Astrocyte (in vitro differentiated cells and primary cell): ENCODE measurements at regions not wholly inside any gene's neighbourhood (a gene's known extent, or its start where the extent isn't known, plus 50 kb on each side); places are given as distances from the start of the nearest gene placed in this dataset.

Experiments
- DNase-seq: peaks from one replicate; pipeline ENCODE4 v3.0.0-alpha.2; 2010; ENCODE audit warnings: low read depth
- FAIRE-seq: peaks from 2 replicates; lab custom pipeline; 2011; peaks lifted over from hg19 to GRCh38; lab: Jason Lieb, UNC
- H2AFZ ChIP-seq: 2 replicates; pipeline ENCODE4 v1.6.0; 2012; ENCODE audit warnings: low read depth, low read length, inconsistent platforms
- H3K27ac ChIP-seq: 2 replicates; pipeline ENCODE4 v1.5.1; 2011; ENCODE audit warnings: low read depth, low read length, inconsistent platforms
- H3K27me3 ChIP-seq: 2 replicates; pipeline ENCODE4 v1.6.0; 2011; ENCODE audit warnings: low read length, inconsistent platforms; ENCODE audit not compliant: insufficient read depth
- H3K36me3 ChIP-seq: 2 replicates; pipeline ENCODE4 v1.5.1; 2011; ENCODE audit warnings: low read length, inconsistent platforms; ENCODE audit not compliant: insufficient read depth
- H3K4me1 ChIP-seq: 2 replicates; pipeline ENCODE4 v1.5.1; 2011; ENCODE audit warnings: low read length, inconsistent platforms; ENCODE audit not compliant: insufficient read depth
- H3K4me2 ChIP-seq: 2 replicates; pipeline ENCODE4 v1.6.0; 2012; ENCODE audit warnings: low read length, inconsistent platforms
- H3K4me3 ChIP-seq: 2 replicates; pipeline ENCODE4 v1.5.1; 2011; ENCODE audit warnings: low read depth, mild to moderate bottlenecking, low read length, inconsistent platforms; ENCODE audit not compliant: insufficient read depth
- H3K79me2 ChIP-seq: 2 replicates; pipeline ENCODE4 v1.6.0; 2012; ENCODE audit warnings: mild to moderate bottlenecking, low read length, inconsistent platforms; ENCODE audit not compliant: insufficient read depth
- H3K9ac ChIP-seq: 2 replicates; pipeline ENCODE4 v1.6.0; 2012; ENCODE audit warnings: mild to moderate bottlenecking, low read length, inconsistent platforms
- H3K9me3 ChIP-seq: 2 replicates; pipeline ENCODE4 v1.5.1; 2012; ENCODE audit warnings: low read depth, mild to moderate bottlenecking, low read length, inconsistent platforms; ENCODE audit not compliant: insufficient read depth
- H4K20me1 ChIP-seq: 2 replicates; pipeline ENCODE4 v1.6.0; 2012; ENCODE audit warnings: low read length, inconsistent platforms; ENCODE audit not compliant: insufficient read depth
- H3K27ac Mint-ChIP-seq: one replicate; pipeline ENCODE4 v1.8.0; 2021; ENCODE audit warnings: mild to moderate bottlenecking, mixed read lengths; ENCODE audit not compliant: unreplicated experiment
- H3K27me3 Mint-ChIP-seq: one replicate; pipeline ENCODE4 v1.8.0; 2021; ENCODE audit warnings: low read depth, mixed read lengths; ENCODE audit not compliant: unreplicated experiment
- H3K36me3 Mint-ChIP-seq: one replicate; pipeline ENCODE4 v1.8.0; 2021; ENCODE audit warnings: low read depth, mixed read lengths; ENCODE audit not compliant: unreplicated experiment
- H3K4me1 Mint-ChIP-seq: one replicate; pipeline ENCODE4 v1.8.0; 2021; ENCODE audit warnings: low read depth, mixed read lengths; ENCODE audit not compliant: unreplicated experiment
- H3K4me3 Mint-ChIP-seq: one replicate; pipeline ENCODE4 v1.8.0; 2021; ENCODE audit warnings: mild to moderate bottlenecking, moderate library complexity, mixed read lengths; ENCODE audit not compliant: unreplicated experiment
- H3K9me3 Mint-ChIP-seq: one replicate; pipeline ENCODE4 v1.8.0; 2021; ENCODE audit warnings: mild to moderate bottlenecking, mixed read lengths; ENCODE audit not compliant: unreplicated experiment
- CTCF ChIP-seq: IDR thresholded peaks from 2 replicates; pipeline ENCODE4 v1.5.1; 2011; ENCODE audit warnings: low read depth, mild to moderate bottlenecking, inconsistent platforms, low read length, moderate library complexity; ENCODE audit not compliant: insufficient read depth
- EZH2 ChIP-seq: IDR thresholded peaks from 2 replicates; pipeline ENCODE4 v1.6.1; 2012; ENCODE audit warnings: mild to moderate bottlenecking, low read length, inconsistent platforms; ENCODE audit not compliant: insufficient read depth

GRCh38 chr6:111958534-111958933, 85.3 kb upstream of the FYN start:
- Histone ChIP-seq H3K27me3 (no peaks in the 10 kb centered on the region), H3K36me3 (no peaks in the 10 kb centered on the region), H2AFZ (no peak overlapping the region), H3K9ac (no peak overlapping the region), H3K4me3 (no peak overlapping the region), H3K4me2 (no peak overlapping the region), H3K79me2 (no peaks in the 10 kb centered on the region), H3K9me3 (no peaks in the 10 kb centered on the region), H3K27ac (no peak overlapping the region), H4K20me1 (no peaks in the 10 kb centered on the region), H3K4me1 (peaks cover 2% of the 10 kb centered on the region)
- TF ChIP-seq EZH2 (no peak), CTCF (no peak)
- DNase-seq (no peak), FAIRE-seq (no peak)
- H3K27ac Mint-ChIP-seq = no peak overlapping the region
- H3K4me1 Mint-ChIP-seq = peaks cover 3% of the 10 kb centered on the region
- H3K9me3 Mint-ChIP-seq = no peaks in the 10 kb centered on the region
- no peaks in the 10 kb centered on the region for H3K27me3 Mint-ChIP-seq
- H3K4me3 Mint-ChIP-seq = no peak overlapping the region
- no peaks in the 10 kb centered on the region for H3K36me3 Mint-ChIP-seq

DNA sequence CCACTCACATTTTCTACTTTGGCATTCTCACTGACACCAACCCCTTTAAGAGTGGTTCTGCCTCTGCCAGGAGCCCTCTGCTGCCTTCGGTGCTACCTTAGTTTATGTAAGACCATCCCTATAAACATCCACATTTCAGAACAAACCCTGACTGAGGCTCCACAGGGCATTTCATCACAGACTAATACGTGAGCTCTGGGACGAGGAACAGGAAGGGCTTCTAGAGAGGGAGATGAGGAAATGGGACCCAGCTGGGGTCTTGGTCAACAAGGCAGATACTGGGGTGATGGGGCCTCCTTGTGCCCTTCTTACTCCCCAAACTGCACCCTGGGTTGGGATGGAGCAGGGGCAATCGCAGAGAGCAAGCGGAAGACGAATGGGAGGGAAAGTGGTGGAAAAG, 86.5 kb upstream of the FYN start:
- Histone ChIP-seq H3K4me2 (no peak overlapping the region), H3K4me1 (peaks cover 2% of the 10 kb centered on the region), H4K20me1 (no peaks in the 10 kb centered on the region), H3K27ac (no peak overlapping the region), H3K36me3 (no peaks in the 10 kb centered on the region), H3K9me3 (no peaks in the 10 kb centered on the region), H3K4me3 (no peak overlapping the region), H2AFZ (no peak overlapping the region), H3K79me2 (no peaks in the 10 kb centered on the region), H3K9ac (no peak overlapping the region), H3K27me3 (no peaks in the 10 kb centered on the region)
- peaks cover 3% of the 10 kb centered on the region for H3K4me1 Mint-ChIP-seq
- TF ChIP-seq CTCF = no peak
- TF ChIP-seq EZH2 = no peak
- H3K27ac Mint-ChIP-seq = no peak overlapping the region
- no peak overlapping the region for H3K4me3 Mint-ChIP-seq
- FAIRE-seq (no peak), DNase-seq (no peak)
- H3K36me3 Mint-ChIP-seq = no peaks in the 10 kb centered on the region
- H3K27me3 Mint-ChIP-seq = no peaks in the 10 kb centered on the region
- H3K9me3 Mint-ChIP-seq = no peaks in the 10 kb centered on the region

GRCh38 chr6:111967131-111967530, 86.8 kb upstream of the CCN6 start:
- Histone ChIP-seq H3K4me3 (no peak overlapping the region), H3K79me2 (no peaks in the 10 kb centered on the region), H2AFZ (no peak overlapping the region), H3K4me1 (peaks cover 4% of the 10 kb centered on the region), H4K20me1 (no peaks in the 10 kb centered on the region), H3K4me2 (no peak overlapping the region), H3K27ac (no peak overlapping the region), H3K27me3 (no peaks in the 10 kb centered on the region), H3K36me3 (no peaks in the 10 kb centered on the region), H3K9ac (no peak overlapping the region), H3K9me3 (no peaks in the 10 kb centered on the region)
- Mint-ChIP-seq H3K27me3 (no peaks in the 10 kb centered on the region), H3K4me1 (peaks cover 11% of the 10 kb centered on the region), H3K36me3 (no peaks in the 10 kb centered on the region), H3K9me3 (no peaks in the 10 kb centered on the region), H3K27ac (no peak overlapping the region), H3K4me3 (no peak overlapping the region)
- no peak for DNase-seq
- FAIRE-seq = no peak
- no peak for TF ChIP-seq EZH2
- no peak for TF ChIP-seq CTCF
